A549 (cell line): ENCODE measurements at regions not wholly inside any gene's neighbourhood (a gene's known extent, or its start where the extent isn't known, plus 50 kb on each side); places are given as distances from the start of the nearest gene placed in this dataset.

Source experiments
- CHD2 ChIP-seq: fragments of 150-350 bp; IDR thresholded peaks from 2 replicates; pipeline ENCODE4 v1.6.1; 2014; ENCODE audit warnings: low read length; ENCODE audit not compliant: partially characterized antibody
- EP300 ChIP-seq, 2 experiments: fragments of >200 bp; sonication (Bioruptor Twin); formaldehyde crosslinking; IDR thresholded peaks; 2 replicates in 1 of 2; 3 replicates in 1 of 2; pipeline ENCODE4 v1.6.1; 2016 to 2017
- RCOR1 ChIP-seq: fragments of 150-350 bp; IDR thresholded peaks from 2 replicates; pipeline ENCODE4 v1.6.1; 2014; ENCODE audit warnings: antibody characterized with exemption, low read length, low read depth
- TF ChIP-seq, protein P1 (sequence below): fragments of >200 bp; sonication (Bioruptor Twin); formaldehyde crosslinking; IDR thresholded peaks from 3 replicates; pipeline ENCODE4 v1.5.1; 2016

DNA sequence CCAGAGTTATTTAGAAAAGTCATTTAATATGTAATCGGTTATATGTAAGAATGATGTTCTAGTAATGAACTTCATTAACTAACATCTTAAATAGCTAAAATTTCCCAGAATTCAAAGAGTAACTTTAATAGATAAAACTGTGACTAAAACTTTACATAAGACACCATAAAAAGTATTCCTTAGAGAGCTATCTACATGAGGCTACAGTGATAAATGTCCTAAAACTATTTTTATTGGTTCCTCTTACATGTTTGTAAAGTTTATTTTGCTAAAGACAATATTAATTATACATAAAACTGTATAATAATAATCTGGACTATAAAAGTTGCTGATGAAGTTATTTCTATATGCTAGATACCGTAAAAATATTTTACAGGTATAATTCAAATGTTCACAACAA lies 897.7 kb upstream of the EPHA5 start:
- TF ChIP-seq, protein P1, sequence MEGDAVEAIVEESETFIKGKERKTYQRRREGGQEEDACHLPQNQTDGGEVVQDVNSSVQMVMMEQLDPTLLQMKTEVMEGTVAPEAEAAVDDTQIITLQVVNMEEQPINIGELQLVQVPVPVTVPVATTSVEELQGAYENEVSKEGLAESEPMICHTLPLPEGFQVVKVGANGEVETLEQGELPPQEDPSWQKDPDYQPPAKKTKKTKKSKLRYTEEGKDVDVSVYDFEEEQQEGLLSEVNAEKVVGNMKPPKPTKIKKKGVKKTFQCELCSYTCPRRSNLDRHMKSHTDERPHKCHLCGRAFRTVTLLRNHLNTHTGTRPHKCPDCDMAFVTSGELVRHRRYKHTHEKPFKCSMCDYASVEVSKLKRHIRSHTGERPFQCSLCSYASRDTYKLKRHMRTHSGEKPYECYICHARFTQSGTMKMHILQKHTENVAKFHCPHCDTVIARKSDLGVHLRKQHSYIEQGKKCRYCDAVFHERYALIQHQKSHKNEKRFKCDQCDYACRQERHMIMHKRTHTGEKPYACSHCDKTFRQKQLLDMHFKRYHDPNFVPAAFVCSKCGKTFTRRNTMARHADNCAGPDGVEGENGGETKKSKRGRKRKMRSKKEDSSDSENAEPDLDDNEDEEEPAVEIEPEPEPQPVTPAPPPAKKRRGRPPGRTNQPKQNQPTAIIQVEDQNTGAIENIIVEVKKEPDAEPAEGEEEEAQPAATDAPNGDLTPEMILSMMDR: no peak
- TF ChIP-seq RCOR1: no peak
- no peak for TF ChIP-seq EP300 (IDR thresholded peaks at IDR 0.05)
- TF ChIP-seq CHD2: no peak
